ENCODE measurements at regions not wholly inside any gene's neighbourhood (a gene's known extent, or its start where the extent isn't known, plus 50 kb on each side); places are given as distances from the start of the nearest gene placed in this dataset.

DNA sequence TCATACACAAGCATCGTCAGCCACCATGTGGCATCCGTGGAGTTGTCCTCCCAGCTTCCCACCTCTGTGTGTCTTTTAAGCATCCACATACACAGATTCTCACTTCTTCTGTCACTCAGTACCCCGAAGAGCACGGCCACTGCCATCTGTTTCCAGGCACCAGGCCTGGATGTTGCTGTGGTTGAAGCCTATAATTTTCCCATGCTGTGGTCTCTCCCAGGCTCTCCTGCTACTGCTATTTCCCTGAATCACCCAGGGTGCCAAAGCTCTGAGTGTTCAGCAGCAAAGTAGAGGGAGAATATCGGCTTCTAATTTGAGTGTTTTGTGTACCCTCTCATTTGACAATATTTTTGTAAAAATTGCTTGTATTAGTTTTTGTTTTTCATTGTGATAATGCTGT is 265.7 kb downstream of the DIPK2A start:
- Mint-ChIP-seq H3K36me3 (ENCODE audit: insufficient read depth, unreplicated experiment) (no peaks in the 10 kb centered on the region), H3K4me3 (ENCODE audit: low read depth, unreplicated experiment) (no peak overlapping the region), H3K9me3 (ENCODE audit: low read depth, unreplicated experiment) (no peaks in the 10 kb centered on the region), H3K27me3 (ENCODE audit: unreplicated experiment) (no peaks in the 10 kb centered on the region), H3K4me1 (ENCODE audit: low read depth, unreplicated experiment) (peaks cover 8% of the 10 kb centered on the region), H3K27ac (ENCODE audit: unreplicated experiment) (no peak overlapping the region)
- TF ChIP-seq, protein P1, sequence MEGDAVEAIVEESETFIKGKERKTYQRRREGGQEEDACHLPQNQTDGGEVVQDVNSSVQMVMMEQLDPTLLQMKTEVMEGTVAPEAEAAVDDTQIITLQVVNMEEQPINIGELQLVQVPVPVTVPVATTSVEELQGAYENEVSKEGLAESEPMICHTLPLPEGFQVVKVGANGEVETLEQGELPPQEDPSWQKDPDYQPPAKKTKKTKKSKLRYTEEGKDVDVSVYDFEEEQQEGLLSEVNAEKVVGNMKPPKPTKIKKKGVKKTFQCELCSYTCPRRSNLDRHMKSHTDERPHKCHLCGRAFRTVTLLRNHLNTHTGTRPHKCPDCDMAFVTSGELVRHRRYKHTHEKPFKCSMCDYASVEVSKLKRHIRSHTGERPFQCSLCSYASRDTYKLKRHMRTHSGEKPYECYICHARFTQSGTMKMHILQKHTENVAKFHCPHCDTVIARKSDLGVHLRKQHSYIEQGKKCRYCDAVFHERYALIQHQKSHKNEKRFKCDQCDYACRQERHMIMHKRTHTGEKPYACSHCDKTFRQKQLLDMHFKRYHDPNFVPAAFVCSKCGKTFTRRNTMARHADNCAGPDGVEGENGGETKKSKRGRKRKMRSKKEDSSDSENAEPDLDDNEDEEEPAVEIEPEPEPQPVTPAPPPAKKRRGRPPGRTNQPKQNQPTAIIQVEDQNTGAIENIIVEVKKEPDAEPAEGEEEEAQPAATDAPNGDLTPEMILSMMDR (IDR thresholded peaks at IDR 0.05; ENCODE audit: unreplicated experiment): no peak
- DNase-seq: no peak
- CTCF ChIA-PET: no interaction called here
- intact Hi-C loops (cut with micrococcal nuclease; ENCODE audit: unreplicated experiment): no loop called here
- BruUV-seq (replicated peaks): no TSS peak

DNA sequence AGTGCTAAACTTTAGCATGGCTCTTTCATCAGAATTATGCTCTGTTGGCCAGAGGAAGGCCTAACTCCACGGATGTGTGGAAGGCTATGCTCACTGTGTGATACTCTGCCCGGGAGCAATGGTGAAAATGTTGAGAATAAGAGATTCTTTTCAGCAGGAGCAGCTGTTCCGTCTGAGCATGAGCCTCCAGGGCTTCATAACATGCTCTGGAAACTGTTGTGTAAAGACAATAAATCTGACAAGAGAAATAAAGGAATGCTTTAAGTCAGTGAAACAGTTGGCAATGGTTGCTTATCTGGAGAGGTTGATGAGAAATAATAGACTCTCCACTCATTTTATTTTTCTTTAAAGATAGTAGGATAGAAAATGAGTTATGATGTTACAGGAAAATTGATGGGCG is 269.8 kb downstream of the DIPK2A start:
- TF ChIP-seq, protein P1 (IDR thresholded peaks at IDR 0.05; ENCODE audit: unreplicated experiment): no peak
- BruUV-seq (replicated peaks): no TSS peak
- no peak for DNase-seq
- H3K36me3 Mint-ChIP-seq (ENCODE audit: insufficient read depth, unreplicated experiment): no peaks in the 10 kb centered on the region
- H3K27me3 Mint-ChIP-seq (ENCODE audit: unreplicated experiment): no peaks in the 10 kb centered on the region
- no peaks in the 10 kb centered on the region for H3K4me1 Mint-ChIP-seq (ENCODE audit: low read depth, unreplicated experiment)
- no peak overlapping the region for H3K27ac Mint-ChIP-seq (ENCODE audit: unreplicated experiment)
- no peak overlapping the region for H3K4me3 Mint-ChIP-seq (ENCODE audit: low read depth, unreplicated experiment)
- intact Hi-C loops (cut with micrococcal nuclease; ENCODE audit: unreplicated experiment): no loop called here
- no peaks in the 10 kb centered on the region for H3K9me3 Mint-ChIP-seq (ENCODE audit: low read depth, unreplicated experiment)
- CTCF ChIA-PET: no interaction called here

DNA sequence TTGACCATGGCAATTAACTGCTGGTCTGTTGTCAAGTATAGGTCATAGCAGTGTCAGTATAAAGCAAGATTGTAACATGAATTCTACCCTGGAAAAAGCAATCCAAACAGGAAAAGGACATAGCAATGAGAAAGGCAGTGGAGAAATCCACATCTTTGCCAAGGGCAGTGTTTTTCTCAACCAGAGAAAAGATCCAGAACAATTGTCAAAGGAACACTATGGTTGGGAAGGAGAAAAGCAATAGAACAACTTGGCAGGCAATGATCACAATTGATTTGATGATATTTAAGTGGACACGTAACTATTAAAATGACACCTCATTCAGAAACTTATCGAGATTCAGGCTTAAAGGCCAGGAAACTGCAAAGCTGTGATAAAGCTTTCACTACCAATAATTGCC is 271.1 kb downstream of the DIPK2A start:
- H3K9me3 Mint-ChIP-seq (ENCODE audit: low read depth, unreplicated experiment): no peaks in the 10 kb centered on the region
- H3K4me1 Mint-ChIP-seq (ENCODE audit: low read depth, unreplicated experiment): no peaks in the 10 kb centered on the region
- CTCF ChIA-PET: no interaction called here
- H3K27me3 Mint-ChIP-seq (ENCODE audit: unreplicated experiment): no peaks in the 10 kb centered on the region
- no peak overlapping the region for H3K27ac Mint-ChIP-seq (ENCODE audit: unreplicated experiment)
- TF ChIP-seq, protein P1 (IDR thresholded peaks at IDR 0.05; ENCODE audit: unreplicated experiment): no peak
- intact Hi-C loops (cut with micrococcal nuclease; ENCODE audit: unreplicated experiment): no loop called here
- no peak for DNase-seq
- no peaks in the 10 kb centered on the region for H3K36me3 Mint-ChIP-seq (ENCODE audit: insufficient read depth, unreplicated experiment)
- BruUV-seq (replicated peaks): no TSS peak
- H3K4me3 Mint-ChIP-seq (ENCODE audit: low read depth, unreplicated experiment): no peak overlapping the region

DNA sequence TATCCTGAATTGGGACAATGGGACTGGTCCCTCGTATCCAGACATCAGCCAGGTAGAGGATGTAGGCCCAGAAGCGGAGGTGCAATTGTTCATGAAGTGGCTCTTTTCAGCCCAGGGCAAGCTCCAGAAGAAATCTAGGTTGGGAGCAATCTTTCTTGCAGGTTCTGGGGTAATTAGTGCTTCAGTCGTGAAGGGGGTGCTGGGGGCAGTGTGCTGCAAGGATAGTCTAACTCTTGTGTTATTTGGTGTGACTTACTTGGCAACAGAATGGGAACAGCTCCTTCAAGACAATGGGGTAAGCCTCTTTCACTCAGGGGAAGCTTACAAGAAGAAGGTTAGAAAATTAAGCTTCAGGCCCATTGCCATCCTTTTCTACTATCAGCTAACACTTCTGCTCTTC is 273.0 kb downstream of the DIPK2A start:
- no peaks in the 10 kb centered on the region for H3K27me3 Mint-ChIP-seq (ENCODE audit: unreplicated experiment)
- H3K27ac Mint-ChIP-seq (ENCODE audit: unreplicated experiment): no peak overlapping the region
- no peaks in the 10 kb centered on the region for H3K4me1 Mint-ChIP-seq (ENCODE audit: low read depth, unreplicated experiment)
- DNase-seq: no peak
- no peak overlapping the region for H3K4me3 Mint-ChIP-seq (ENCODE audit: low read depth, unreplicated experiment)
- BruUV-seq (replicated peaks): no TSS peak
- intact Hi-C loops (cut with micrococcal nuclease; ENCODE audit: unreplicated experiment): no loop called here
- TF ChIP-seq, protein P1 (IDR thresholded peaks at IDR 0.05; ENCODE audit: unreplicated experiment): no peak
- no peaks in the 10 kb centered on the region for H3K36me3 Mint-ChIP-seq (ENCODE audit: insufficient read depth, unreplicated experiment)
- CTCF ChIA-PET: interaction anchor here (0.6 kb wide), 1 partner anchor 268 kb away, joined by 3 read pairs; no protein-coding TSS in a partner anchor
- peaks cover 3% of the 10 kb centered on the region for H3K9me3 Mint-ChIP-seq (ENCODE audit: low read depth, unreplicated experiment)

DNA sequence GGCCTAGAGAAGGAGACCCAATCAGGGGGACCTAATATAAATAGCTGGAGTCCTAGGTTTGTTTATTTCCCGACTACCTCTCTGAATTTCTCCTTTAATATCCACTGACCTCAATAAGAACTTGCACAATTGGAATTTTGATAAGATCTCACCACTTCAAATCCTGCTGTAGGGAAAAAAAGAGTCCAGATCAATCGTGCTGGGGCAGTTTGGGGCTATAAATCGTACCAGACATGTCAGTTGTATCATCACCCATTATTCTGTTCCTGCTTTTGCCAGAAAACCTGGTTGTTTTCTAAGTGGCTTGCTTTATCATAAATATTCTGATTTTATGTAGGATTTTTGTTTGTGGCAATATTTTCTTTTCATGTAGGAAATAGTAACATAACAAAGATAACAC is 281.3 kb downstream of the DIPK2A start:
- Mint-ChIP-seq H3K27me3 (ENCODE audit: unreplicated experiment) (no peaks in the 10 kb centered on the region), H3K4me3 (ENCODE audit: low read depth, unreplicated experiment) (no peak overlapping the region), H3K4me1 (ENCODE audit: low read depth, unreplicated experiment) (no peaks in the 10 kb centered on the region), H3K9me3 (ENCODE audit: low read depth, unreplicated experiment) (peaks cover 5% of the 10 kb centered on the region), H3K27ac (ENCODE audit: unreplicated experiment) (no peak overlapping the region), H3K36me3 (ENCODE audit: insufficient read depth, unreplicated experiment) (no peaks in the 10 kb centered on the region)
- CTCF ChIA-PET: no interaction called here
- intact Hi-C loops (cut with micrococcal nuclease; ENCODE audit: unreplicated experiment): no loop called here
- TF ChIP-seq, protein P1 (IDR thresholded peaks at IDR 0.05; ENCODE audit: unreplicated experiment): no peak
- BruUV-seq (replicated peaks): no TSS peak
- DNase-seq: no peak

All from Calu3 (cell line).